Naive B cell (primary cell): ENCODE measurements at regions not wholly inside any gene's neighbourhood (a gene's known extent, or its start where the extent isn't known, plus 50 kb on each side); places are given as distances from the start of the nearest gene placed in this dataset.
"Not testable (repeated sequence)": the region's sequence is repeated elsewhere in the genome, so short reads cannot be mapped to it uniquely, and the experiment has no call there.

Source experiments
- ATAC-seq, 2 donors: fragments of 150-1000 bp; cut with Tn5 transposase; 2 replicates each; pipeline ENCODE4 v1.10.0; 2021; ENCODE audit warnings: low read depth in 2 of 2, mild to moderate bottlenecking in 2 of 2, moderate library complexity in 2 of 2
- DNase-seq: peaks from one replicate; pipeline ENCODE4 v3.0.0; 2022
- H3K27ac Mint-ChIP-seq, 6 donors: one replicate each; pipeline ENCODE4 v1.8.0; 2020 to 2022; ENCODE audit warnings: mild to moderate bottlenecking in 6 of 6, mixed read lengths in 6 of 6, moderate library complexity in 5 of 6, inconsistent platforms in 2 of 6
- H3K27me3 Mint-ChIP-seq, 3 donors: one replicate each; pipeline ENCODE4 v1.8.0; 2021 to 2022; ENCODE audit warnings: mixed read lengths in 3 of 3, mild to moderate bottlenecking in 1 of 3
- H3K36me3 Mint-ChIP-seq, 2 donors: one replicate each; pipeline ENCODE4 v1.8.0; 2020 to 2022; ENCODE audit warnings: mixed read lengths in 2 of 2, inconsistent platforms in 1 of 2, mild to moderate bottlenecking in 1 of 2
- H3K4me1 Mint-ChIP-seq, 3 donors: one replicate each; pipeline ENCODE4 v1.8.0; 2020 to 2022; ENCODE audit warnings: mixed read lengths in 3 of 3, inconsistent platforms in 1 of 3, mild to moderate bottlenecking in 1 of 3, moderate library complexity in 1 of 3
- H3K4me3 Mint-ChIP-seq, 8 donors: one replicate each; pipeline ENCODE4 v1.8.0; 2020 to 2022; ENCODE audit warnings: mild to moderate bottlenecking in 8 of 8, mixed read lengths in 8 of 8, moderate library complexity in 8 of 8, inconsistent platforms in 2 of 8
- H3K9me3 Mint-ChIP-seq, 7 donors: one replicate each; pipeline ENCODE4 v1.8.0; 2020 to 2022; ENCODE audit warnings: mixed read lengths in 7 of 7, mild to moderate bottlenecking in 5 of 7, inconsistent platforms in 2 of 7, moderate library complexity in 1 of 7

- Mint-ChIP-seq H3K4me3 (no peak overlapping the region), H3K27me3 (no peaks in the 10 kb centered on the region), H3K9me3 (peaks cover 0 to 34% (median 5%) of the 10 kb centered on the region in 7 donors), H3K36me3 (no peaks in the 10 kb centered on the region), H3K27ac (peak overlapping the region in 1 of 6 donors; percentile 65), H3K4me1 (no peaks in the 10 kb centered on the region)
- no peak for ATAC-seq
- no peak for DNase-seq
Observed at GRCh38 chrX:146581981-146582712, 227.4 kb upstream of the CXorf51B start.

GRCh38 chrX:146602246-146602645 lies 207.3 kb upstream of the CXorf51B start:
- Mint-ChIP-seq H3K4me3 (no peak overlapping the region), H3K36me3 (no peaks in the 10 kb centered on the region), H3K27me3 (no peaks in the 10 kb centered on the region), H3K27ac (peak overlapping the region in 1 of 6 donors; percentile 36), H3K9me3 (peaks cover 0 to 9% (median 3%) of the 10 kb centered on the region in 7 donors), H3K4me1 (no peaks in the 10 kb centered on the region)
- no peak for ATAC-seq
- DNase-seq: no peak

- H3K9me3 Mint-ChIP-seq: peaks cover 0 to 4% (median 3%) of the 10 kb centered on the region in 7 donors
- no peak overlapping the region for H3K4me3 Mint-ChIP-seq
Observed at GRCh38 chrX:146604196-146604595, 205.4 kb upstream of the CXorf51B start.

GRCh38 chrX:146614663-146615478 lies 194.7 kb upstream of the CXorf51B start:
- no peak for ATAC-seq
- no peak for DNase-seq
- no peak overlapping the region for H3K27ac Mint-ChIP-seq
- peaks cover 0 to 4% (median 0%) of the 10 kb centered on the region in 7 donors for H3K9me3 Mint-ChIP-seq
- no peaks in the 10 kb centered on the region for H3K4me1 Mint-ChIP-seq
- H3K4me3 Mint-ChIP-seq: no peak overlapping the region
- H3K36me3 Mint-ChIP-seq: no peaks in the 10 kb centered on the region
- H3K27me3 Mint-ChIP-seq: no peaks in the 10 kb centered on the region

More at GRCh38 chrX:146604196-146604595, 205.4 kb upstream of the CXorf51B start:
- Mint-ChIP-seq H3K27ac (no peak overlapping the region), H3K4me1 (no peaks in the 10 kb centered on the region), H3K36me3 (no peaks in the 10 kb centered on the region), H3K27me3 (no peaks in the 10 kb centered on the region)
- ATAC-seq (no peak), DNase-seq (no peak)

GRCh38 chrX:146615628-146616348 lies 193.8 kb upstream of the CXorf51B start:
- no peaks in the 10 kb centered on the region for H3K36me3 Mint-ChIP-seq
- H3K27ac Mint-ChIP-seq: no peak overlapping the region
- ATAC-seq: no peak
- H3K9me3 Mint-ChIP-seq: peaks cover 0 to 4% (median 0%) of the 10 kb centered on the region in 7 donors
- no peak for DNase-seq
- H3K4me1 Mint-ChIP-seq: no peaks in the 10 kb centered on the region
- H3K4me3 Mint-ChIP-seq: no peak overlapping the region
- no peaks in the 10 kb centered on the region for H3K27me3 Mint-ChIP-seq

- H3K9me3 Mint-ChIP-seq: peaks cover 0 to 11% (median 1%) of the 10 kb centered on the region in 7 donors
- not testable (repeated sequence) for H3K27me3 Mint-ChIP-seq, H3K36me3 Mint-ChIP-seq, ATAC-seq, DNase-seq, H3K4me1 Mint-ChIP-seq, H3K4me3 Mint-ChIP-seq, H3K27ac Mint-ChIP-seq
Observed at GRCh38 chrX:146619943-146620342, 189.6 kb upstream of the CXorf51B start.

GRCh38 chrX:146658379-146658778 lies 151.2 kb upstream of the CXorf51B start:
- H3K9me3 Mint-ChIP-seq: peaks cover 3 to 31% (median 9%) of the 10 kb centered on the region in 7 donors
- H3K4me1 Mint-ChIP-seq: no peaks in the 10 kb centered on the region
- no peak overlapping the region for H3K27ac Mint-ChIP-seq
- H3K27me3 Mint-ChIP-seq: no peaks in the 10 kb centered on the region
- no peak overlapping the region for H3K4me3 Mint-ChIP-seq
- no peaks in the 10 kb centered on the region for H3K36me3 Mint-ChIP-seq
- ATAC-seq: no peak
- no peak for DNase-seq

GRCh38 chrX:146707781-146708180 lies 101.8 kb upstream of the CXorf51B start:
- H3K36me3 Mint-ChIP-seq: no peaks in the 10 kb centered on the region

GRCh38 chrX:146708866-146709265 lies 100.7 kb upstream of the CXorf51B start:
- not testable (repeated sequence) for H3K9me3 Mint-ChIP-seq, H3K27ac Mint-ChIP-seq, DNase-seq, H3K4me1 Mint-ChIP-seq, ATAC-seq, H3K4me3 Mint-ChIP-seq, H3K36me3 Mint-ChIP-seq, H3K27me3 Mint-ChIP-seq

More at GRCh38 chrX:146707781-146708180, 101.8 kb upstream of the CXorf51B start:
- no peak for ATAC-seq
- Mint-ChIP-seq H3K4me1 (no peaks in the 10 kb centered on the region), H3K27me3 (no peaks in the 10 kb centered on the region), H3K4me3 (no peak overlapping the region), H3K27ac (no peak overlapping the region), H3K9me3 (peaks cover 0 to 8% (median 3%) of the 10 kb centered on the region in 7 donors)
- DNase-seq: no peak

GRCh38 chrX:146754268-146754667 lies 55.3 kb upstream of the CXorf51B start:
- Mint-ChIP-seq H3K4me1 (no peaks in the 10 kb centered on the region), H3K9me3 (peaks cover 0 to 9% (median 6%) of the 10 kb centered on the region in 7 donors), H3K27me3 (no peaks in the 10 kb centered on the region), H3K36me3 (no peaks in the 10 kb centered on the region), H3K4me3 (no peak overlapping the region), H3K27ac (no peak overlapping the region)
- no peak for DNase-seq
- no peak for ATAC-seq

GRCh38 chrX:146755214-146755613 lies 54.4 kb upstream of the CXorf51B start:
- Mint-ChIP-seq H3K4me1 (no peaks in the 10 kb centered on the region), H3K4me3 (no peak overlapping the region), H3K27ac (no peak overlapping the region), H3K9me3 (peaks cover 0 to 9% (median 4%) of the 10 kb centered on the region in 7 donors), H3K36me3 (no peaks in the 10 kb centered on the region), H3K27me3 (no peaks in the 10 kb centered on the region)
- DNase-seq (no peak), ATAC-seq (no peak)
